HEK293 (cell line): ENCODE measurements at regions not wholly inside any gene's neighbourhood (a gene's known extent, or its start where the extent isn't known, plus 50 kb on each side); places are given as distances from the start of the nearest gene placed in this dataset.

Experiments
- CTCF ChIA-PET: fragments of 350-600 bp; formaldehyde crosslinking; extraction: SDS; loops from one replicate; lab custom pipeline; 2021; ENCODE audit warnings: antibody characterized with exemption; lab: Yijun Ruan, JAX
- POLR2A ChIA-PET: fragments of 300-600 bp; formaldehyde crosslinking; extraction: SDS; loops from one replicate; lab custom pipeline; 2020; ENCODE audit warnings: antibody characterized with exemption, inconsistent platforms; lab: Yijun Ruan, JAX
- H3K27ac ChIP-seq: fragments of 200-500 bp; sonication (Bioruptor generic); 2 replicates; pipeline ENCODE4 v1.5.1; 2014; ENCODE audit warnings: low read depth, low read length, control low read depth, inconsistent platforms; ENCODE audit errors: extremely low read depth
- H3K36me3 ChIP-seq, 2 experiments: fragments of 200-500 bp in 1 of 2; sonication (Bioruptor generic) in 1 of 2; 1 replicate in 1 of 2; 2 replicates in 1 of 2; pipeline ENCODE4 v1.5.1; 2014 to 2017; ENCODE audit warnings: inconsistent platforms in 2 of 2, low read length in 2 of 2; ENCODE audit not compliant: control insufficient read depth in 2 of 2, insufficient read depth in 1 of 2
- H3K4me1 ChIP-seq: fragments of 200-500 bp; sonication (Bioruptor generic); 2 replicates; pipeline ENCODE4 v1.5.1; 2014; ENCODE audit warnings: mild to moderate bottlenecking, low read length, inconsistent platforms; ENCODE audit not compliant: control insufficient read depth, insufficient read depth
- H3K4me3 ChIP-seq: 2 replicates; pipeline ENCODE4 v1.5.1; 2011; ENCODE audit warnings: low read depth, mild to moderate bottlenecking, control low read depth, low read length, moderate library complexity
- H3K9me3 ChIP-seq: fragments of 200-500 bp; sonication (Bioruptor generic); 2 replicates; pipeline ENCODE4 v1.5.1; 2014; ENCODE audit warnings: low read depth, low read length, inconsistent platforms; ENCODE audit not compliant: control insufficient read depth, insufficient read depth
- BCL6B ChIP-seq: fragments of 450-650 bp; formaldehyde crosslinking; IDR thresholded peaks from 2 replicates; pipeline ENCODE4 v1.5.1; 2017; ENCODE audit warnings: missing biosample characterization, missing genetic modification characterization
- EGR2 ChIP-seq: fragments of 450-650 bp; formaldehyde crosslinking; IDR thresholded peaks from 2 replicates; pipeline ENCODE4 v1.5.1; 2016; ENCODE audit warnings: low read depth, missing biosample characterization, missing genetic modification characterization
- GLIS2 ChIP-seq: fragments of 450-650 bp; formaldehyde crosslinking; IDR thresholded peaks from 2 replicates; pipeline ENCODE4 v1.5.1; 2016; ENCODE audit warnings: missing biosample characterization, missing genetic modification characterization
- KLF1 ChIP-seq: fragments of 450-650 bp; formaldehyde crosslinking; IDR thresholded peaks from 2 replicates; pipeline ENCODE4 v1.5.1; 2016; ENCODE audit warnings: missing biosample characterization, missing genetic modification characterization
- KLF17 ChIP-seq: fragments of 450-650 bp; formaldehyde crosslinking; IDR thresholded peaks from 2 replicates; pipeline ENCODE4 v1.5.1; 2016; ENCODE audit warnings: missing biosample characterization, missing genetic modification characterization
- PATZ1 ChIP-seq: fragments of 450-650 bp; formaldehyde crosslinking; IDR thresholded peaks from 2 replicates; pipeline ENCODE4 v1.5.1; 2016; ENCODE audit warnings: missing biosample characterization, missing genetic modification characterization
- PBX3 ChIP-seq: sonication (generic); formaldehyde crosslinking; IDR thresholded peaks from 2 replicates; pipeline ENCODE4 v1.8.1; 2022; ENCODE audit warnings: mild to moderate bottlenecking, moderate library complexity, missing genetic modification reagents
- SP3 ChIP-seq: fragments of 450-650 bp; formaldehyde crosslinking; IDR thresholded peaks from 2 replicates; pipeline ENCODE4 v1.5.1; 2016; ENCODE audit warnings: missing biosample characterization, missing genetic modification characterization
- ZBTB20 ChIP-seq: fragments of 450-650 bp; formaldehyde crosslinking; IDR thresholded peaks from 2 replicates; pipeline ENCODE4 v1.5.1; 2016; ENCODE audit warnings: missing biosample characterization, missing genetic modification characterization
- ZBTB48 ChIP-seq: fragments of 450-650 bp; formaldehyde crosslinking; IDR thresholded peaks from 2 replicates; pipeline ENCODE4 v1.5.1; 2016; ENCODE audit warnings: missing biosample characterization, missing genetic modification characterization
- ZBTB49 ChIP-seq: fragments of 450-650 bp; formaldehyde crosslinking; IDR thresholded peaks from 2 replicates; pipeline ENCODE4 v1.5.1; 2016; ENCODE audit warnings: missing biosample characterization, missing genetic modification characterization, low read depth
- ZNF23 ChIP-seq: fragments of 450-650 bp; formaldehyde crosslinking; IDR thresholded peaks from 2 replicates; pipeline ENCODE4 v1.5.1; 2016; ENCODE audit warnings: missing biosample characterization, missing genetic modification characterization, borderline replicate concordance
- ZNF266 ChIP-seq: fragments of 450-650 bp; formaldehyde crosslinking; IDR thresholded peaks from 2 replicates; pipeline ENCODE4 v1.5.1; 2016; ENCODE audit warnings: missing biosample characterization, missing genetic modification characterization, low read depth
- ZNF394 ChIP-seq: fragments of 450-650 bp; formaldehyde crosslinking; IDR thresholded peaks from 2 replicates; pipeline ENCODE4 v1.5.1; 2016; ENCODE audit warnings: missing biosample characterization, missing genetic modification characterization, mild to moderate bottlenecking, moderate library complexity, borderline replicate concordance
- ZNF416 ChIP-seq: fragments of 450-650 bp; formaldehyde crosslinking; IDR thresholded peaks from 2 replicates; pipeline ENCODE4 v1.5.1; 2016; ENCODE audit warnings: missing biosample characterization, missing genetic modification characterization
- ZNF510 ChIP-seq: fragments of 450-650 bp; formaldehyde crosslinking; IDR thresholded peaks from 2 replicates; pipeline ENCODE4 v1.5.1; 2018; ENCODE audit warnings: mild to moderate bottlenecking, missing genetic modification characterization, missing biosample characterization; ENCODE audit not compliant: insufficient replicate concordance
- ZNF513 ChIP-seq: fragments of 450-650 bp; IDR thresholded peaks from 2 replicates; pipeline ENCODE4 v1.5.1; 2018; ENCODE audit warnings: missing biosample characterization, missing genetic modification characterization
- ZNF548 ChIP-seq: fragments of 450-650 bp; formaldehyde crosslinking; IDR thresholded peaks from 2 replicates; pipeline ENCODE4 v1.5.1; 2016; ENCODE audit warnings: missing biosample characterization, missing genetic modification characterization
- ZNF560 ChIP-seq: fragments of 450-650 bp; formaldehyde crosslinking; IDR thresholded peaks from 2 replicates; pipeline ENCODE4 v1.5.1; 2017; ENCODE audit warnings: missing biosample characterization, missing genetic modification characterization, borderline replicate concordance
- ZNF571 ChIP-seq: fragments of 450-650 bp; formaldehyde crosslinking; IDR thresholded peaks from 2 replicates; pipeline ENCODE4 v1.5.0; 2017; ENCODE audit warnings: missing biosample characterization, missing genetic modification characterization
- ZNF600 ChIP-seq: fragments of 450-650 bp; formaldehyde crosslinking; IDR thresholded peaks from 2 replicates; pipeline ENCODE4 v1.5.1; 2016; ENCODE audit warnings: missing biosample characterization, missing genetic modification characterization
- ZNF654 ChIP-seq: fragments of 450-650 bp; formaldehyde crosslinking; IDR thresholded peaks from 2 replicates; pipeline ENCODE4 v1.5.1; 2016; ENCODE audit warnings: low read depth, missing biosample characterization, missing genetic modification characterization
- ZNF664 ChIP-seq: fragments of 450-650 bp; formaldehyde crosslinking; IDR thresholded peaks from 2 replicates; pipeline ENCODE4 v1.5.1; 2016; ENCODE audit warnings: missing biosample characterization, missing genetic modification characterization
- ZNF768 ChIP-seq: fragments of 450-650 bp; formaldehyde crosslinking; IDR thresholded peaks from 2 replicates; pipeline ENCODE4 v1.5.1; 2018; ENCODE audit warnings: missing biosample characterization, mild to moderate bottlenecking, missing genetic modification characterization
- ZNF792 ChIP-seq: fragments of 450-650 bp; formaldehyde crosslinking; IDR thresholded peaks from 2 replicates; pipeline ENCODE4 v1.5.1; 2016; ENCODE audit warnings: missing biosample characterization, missing genetic modification characterization
- ZXDB ChIP-seq: fragments of 450-650 bp; formaldehyde crosslinking; IDR thresholded peaks from 2 replicates; pipeline ENCODE4 v1.5.1; 2016; ENCODE audit warnings: missing biosample characterization, missing genetic modification characterization

GRCh38 chr3:103025880-103026279, 591.1 kb downstream of the ZPLD1 start (continued):
- no peak for TF ChIP-seq BCL6B
- no peak for TF ChIP-seq ZNF654
- TF ChIP-seq PBX3 (CRISPR knock-in tag), result no peak
- no peak for TF ChIP-seq ZNF664
- no peak for TF ChIP-seq ZNF266 (tag by site-specific recombination)
- TF ChIP-seq ZNF23 (tag by site-specific recombination), result no peak
- TF ChIP-seq ZXDB, result no peak
- TF ChIP-seq ZNF394, result no peak
- no peak for TF ChIP-seq KLF1

- Histone ChIP-seq H3K27ac (no peak overlapping the region), H3K4me1 (no peaks in the 10 kb centered on the region), H3K4me3 (no peak overlapping the region), H3K9me3 (no peaks in the 10 kb centered on the region), H3K36me3 (no peaks in the 10 kb centered on the region)
- CTCF ChIA-PET, result interaction anchor here (0.6 kb wide), 2 partner anchors 756 to 1294 kb away, joined by 3 to 5 read pairs; no protein-coding TSS in a partner anchor
- POLR2A ChIA-PET, result no interaction called here
- TF ChIP-seq ZNF560 (tag by site-specific recombination) (no peak), ZNF513 (tag by site-specific recombination) (no peak), ZNF792 (tag by site-specific recombination) (no peak), PATZ1 (tag by site-specific recombination) (no peak), ZNF548 (tag by site-specific recombination) (no peak), ZNF416 (tag by site-specific recombination) (no peak), KLF17 (no peak), ZNF571 (tag by site-specific recombination) (no peak), ZBTB49 (tag by site-specific recombination) (no peak), ZBTB20 (no peak), ZNF600 (tag by site-specific recombination) (no peak), ZNF510 (tag by site-specific recombination) (no peak), EGR2 (no peak), ZBTB48 (tag by site-specific recombination) (no peak), ZNF768 (tag by site-specific recombination) (no peak), SP3 (tag by site-specific recombination) (no peak), GLIS2 (no peak)
These were observed 599.0 kb downstream of the ZPLD1 start for GRCh38 chr3:103033841-103034240.
